ENCODE measurements at regions not wholly inside any gene's neighbourhood (a gene's known extent, or its start where the extent isn't known, plus 50 kb on each side); places are given as distances from the start of the nearest gene placed in this dataset.

DNA sequence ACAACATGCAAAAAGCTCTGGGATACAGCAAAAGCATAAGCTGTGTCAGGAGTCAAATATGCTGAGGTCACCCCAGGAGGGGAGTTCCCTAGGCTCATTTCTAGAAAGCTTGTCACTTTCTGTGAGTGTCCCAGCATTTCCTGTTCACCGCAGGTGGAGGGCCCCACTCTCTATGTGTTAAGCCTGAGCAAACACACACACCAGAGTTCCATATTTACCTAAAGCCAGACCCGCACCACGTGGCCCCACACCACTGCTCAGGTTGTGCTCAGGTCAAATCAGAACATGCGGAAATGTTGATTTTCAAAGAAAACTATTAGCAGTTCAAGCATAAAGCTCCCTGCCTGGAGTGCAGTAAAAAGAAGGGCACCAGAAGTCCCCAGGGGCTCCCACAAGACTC is 259.6 kb upstream of the PPP2R2D start:
- Histone ChIP-seq H3K27me3 (ENCODE audit: control insufficient read depth in 2 of 2, insufficient read depth in 2 of 2, low read length in 2 of 2) (no peaks in the 10 kb centered on the region), H3K27ac (ENCODE audit: insufficient read depth, low read depth, low read length) (no peak overlapping the region), H3K9ac (replicated peaks; ENCODE audit: extremely low read depth, insufficient read depth, low read length) (no peak overlapping the region), H3K9me3 (replicated peaks; ENCODE audit: control insufficient read depth, insufficient read depth, low read length) (peaks cover 15% of the 10 kb centered on the region), H3K4me1 (ENCODE audit: control insufficient read depth, extremely low read depth, insufficient read depth, low read length) (no peaks in the 10 kb centered on the region), H3K79me2 (ENCODE audit: control insufficient read depth, insufficient read depth, low read length) (no peaks in the 10 kb centered on the region), H2AFZ (ENCODE audit: low read depth, low read length) (no peak overlapping the region), H3K4me2 (ENCODE audit: insufficient read depth, low read length) (no peak overlapping the region), H3K4me3 (replicated peaks in 1 of 3; ENCODE audit: insufficient read depth in 1 of 3, low read depth in 1 of 3, low read length in 3 of 3) (no peak overlapping the region), H3K36me3 (ENCODE audit: control insufficient read depth in 2 of 2, extremely low read depth in 1 of 2, insufficient read depth in 2 of 2, low read length in 2 of 2) (no peaks in the 10 kb centered on the region), H3K9me1 (replicated peaks; ENCODE audit: control insufficient read depth, extremely low read depth, insufficient read depth, low read length) (no peaks in the 10 kb centered on the region), H4K20me1 (replicated peaks; ENCODE audit: control insufficient read depth, extremely low read depth, insufficient read depth, low read length) (no peaks in the 10 kb centered on the region)
- FAIRE-seq (no peak), DNase-seq (ENCODE audit: low read depth, low spot score) (no peak)
- TF ChIP-seq MAX (IDR thresholded peaks at IDR 0.05; ENCODE audit: insufficient read depth, insufficient read length) (no peak), JUN (IDR thresholded peaks at IDR 0.05; ENCODE audit: borderline replicate concordance, insufficient read depth, insufficient read length, low read depth) (no peak), EZH2 (IDR thresholded peaks at IDR 0.05; ENCODE audit: borderline replicate concordance, low read depth, low read length, severe bottlenecking) (no peak), GATA2 (IDR thresholded peaks at IDR 0.05; ENCODE audit: insufficient read depth, insufficient read length, low read depth, low read length) (no peak), POLR2A (IDR thresholded peaks at IDR 0.05; ENCODE audit: low read depth, low read length) (no peak), POLR2AphosphoS5 (IDR thresholded peaks at IDR 0.05; ENCODE audit: insufficient read depth, low read depth, low read length) (no peak), MYC (IDR thresholded peaks at IDR 0.05; ENCODE audit: low read depth, low read length) (no peak), FOS (IDR thresholded peaks at IDR 0.05; ENCODE audit: borderline replicate concordance, insufficient read depth, low read length) (no peak), CTCF (IDR thresholded peaks at IDR 0.05; ENCODE audit: extremely low read depth in 1 of 2, insufficient read depth in 1 of 2, low read depth in 1 of 2, low read length in 2 of 2) (no peak)
- ChIA-PET CTCF (no interaction called here), POLR2A (no interaction called here)
- intact Hi-C loops (cut with micrococcal nuclease), result no loop called here
- no TSS peak for BruUV-seq (replicated peaks)
- dilution Hi-C loops (cut with MboI; ENCODE audit: extremely low pct_ligation_motif_present, low sequenced_read_pairs), result no loop called here
